ENCODE measurements at regions not wholly inside any gene's neighbourhood (a gene's known extent, or its start where the extent isn't known, plus 50 kb on each side); places are given as distances from the start of the nearest gene placed in this dataset.
A peak's percentile ranks its signal among the peaks of the same experiment; 100 is the strongest.
"Not testable (repeated sequence)": the region's sequence is repeated elsewhere in the genome, so short reads cannot be mapped to it uniquely, and the experiment has no call there.

DNA sequence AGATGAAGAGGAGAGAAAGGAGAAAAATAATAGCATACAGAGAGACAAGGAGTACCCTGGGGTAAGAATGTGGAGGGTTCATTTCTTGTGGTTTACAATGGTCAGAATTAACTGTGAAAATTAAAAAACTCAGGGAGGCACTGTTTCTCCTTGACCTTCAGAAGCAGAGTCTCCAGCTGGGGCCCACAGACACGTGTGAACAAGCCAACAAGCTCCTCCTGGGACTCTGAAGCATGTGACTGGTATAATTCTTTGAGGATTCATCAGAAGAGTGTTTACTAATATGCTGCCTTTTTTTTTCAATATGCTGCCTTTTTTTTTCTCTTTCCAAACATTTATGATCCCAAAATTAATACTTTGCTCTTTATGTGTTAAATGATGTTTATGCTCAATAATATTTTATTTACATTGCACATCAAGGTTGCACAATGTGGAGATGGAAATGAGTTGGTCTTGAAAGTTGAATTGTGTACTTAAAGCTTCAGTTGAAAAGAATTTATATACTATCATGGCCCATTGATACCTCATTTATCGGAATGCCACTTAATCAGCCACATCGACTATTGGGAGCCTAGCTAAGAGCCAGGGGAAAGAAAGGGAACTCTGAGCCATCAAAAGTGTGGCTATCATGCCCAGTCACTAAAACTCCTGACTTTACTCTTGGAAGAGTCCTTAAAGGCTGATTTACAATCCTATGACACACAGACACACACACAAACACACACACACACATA is 134.7 kb upstream of the RHOBTB1 start:
- no peak for DNase-seq

DNA sequence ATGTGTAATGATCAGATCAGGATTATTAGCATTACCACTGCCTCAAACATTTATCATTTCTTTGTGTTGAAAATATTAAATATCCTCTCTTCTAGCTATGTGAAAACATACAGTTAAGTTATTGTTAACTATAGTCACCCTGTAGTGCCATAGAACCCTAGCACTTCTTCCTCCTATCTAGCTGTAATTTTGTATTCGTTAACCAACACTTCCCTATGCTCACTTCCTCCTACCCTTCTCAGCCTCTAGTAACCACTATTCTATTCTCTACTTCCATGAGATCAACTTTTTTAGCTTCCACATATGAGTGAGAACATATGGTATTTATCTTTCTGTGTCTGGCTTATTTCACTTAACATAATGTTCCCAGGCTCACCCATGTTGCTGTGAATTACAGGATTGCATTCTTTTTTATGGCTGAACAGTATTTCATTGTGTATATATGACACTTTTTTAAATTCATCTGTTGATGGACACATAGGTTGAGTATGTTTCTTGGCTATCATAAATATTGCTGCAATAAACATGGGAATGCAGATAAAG is 132.7 kb upstream of the RHOBTB1 start:
- DNase-seq: no peak

DNA sequence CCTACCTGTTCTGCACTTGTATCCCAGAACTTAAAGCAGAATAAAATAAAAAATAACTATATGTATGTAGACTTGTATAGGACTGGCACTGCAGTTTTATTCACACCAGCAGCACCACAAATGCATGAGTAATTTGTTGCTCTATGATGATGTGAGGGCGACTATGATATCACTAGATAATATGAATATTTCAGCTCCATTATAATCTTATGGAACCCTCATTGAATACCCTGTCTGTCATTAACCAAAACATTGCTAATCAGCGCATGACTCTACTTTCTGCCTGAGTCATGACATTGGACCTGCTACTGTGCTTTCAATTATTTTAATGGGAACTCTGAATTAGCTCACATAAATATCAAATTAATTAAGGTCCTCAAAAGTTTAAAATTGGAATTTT is 129.4 kb upstream of the RHOBTB1 start:
- DNase-seq: no peak

GRCh38 chr10:61071580-61071979 is 127.6 kb upstream of the RHOBTB1 start:
- no peak for DNase-seq

DNA sequence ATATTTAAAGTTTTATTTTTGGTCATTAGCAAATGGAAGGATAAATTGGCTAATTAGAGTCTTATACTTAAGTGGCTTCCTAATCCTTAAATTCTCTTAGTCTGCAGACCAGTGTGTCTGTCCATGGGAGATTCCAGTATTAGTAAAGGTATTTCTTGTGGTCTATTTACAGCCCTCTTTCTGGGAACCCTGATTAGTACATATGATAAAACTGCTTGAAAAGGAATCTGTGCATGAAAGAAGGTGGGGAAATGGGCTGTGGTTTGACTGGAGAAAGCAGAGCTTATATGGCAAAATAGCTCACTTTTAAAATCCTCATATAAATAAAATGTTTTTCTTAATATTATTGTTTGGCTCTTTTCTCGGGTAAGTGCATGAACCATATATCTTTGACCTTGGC is 124.5 kb upstream of the RHOBTB1 start:
- no peak for DNase-seq

DNA sequence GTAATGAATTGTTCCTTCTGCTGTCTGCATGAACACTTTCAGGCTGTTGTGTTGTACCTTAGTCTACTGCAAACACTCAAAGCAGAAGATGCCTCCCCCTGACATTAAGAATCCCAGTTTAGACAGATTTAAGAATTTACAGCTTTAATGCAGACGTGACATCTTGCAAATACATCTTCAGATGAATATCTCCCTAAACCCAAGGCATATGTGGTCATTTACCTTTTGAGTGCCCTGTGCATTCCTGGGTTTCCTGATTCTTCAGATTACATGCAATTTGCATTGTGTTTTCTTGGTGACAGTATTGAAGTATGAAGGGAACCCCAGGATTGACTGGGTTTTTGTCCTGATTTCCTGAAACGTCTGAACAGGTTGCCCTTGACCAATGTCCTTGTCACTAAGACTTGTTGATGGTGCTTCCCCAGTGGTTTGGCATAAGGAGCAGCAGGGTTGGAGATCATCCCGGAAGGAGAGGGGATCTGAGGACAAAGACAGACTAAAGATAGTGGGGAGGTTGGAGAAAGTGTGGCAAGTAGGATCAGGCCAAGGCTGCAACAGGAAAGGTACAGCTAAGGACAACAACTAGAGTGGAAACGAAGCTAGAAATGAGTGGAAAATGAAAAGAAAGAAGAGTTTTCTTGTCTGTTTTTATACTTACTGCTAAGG is 123.8 kb upstream of the RHOBTB1 start:
- no peak for DNase-seq

GRCh38 chr10:61066661-61067344 is 122.8 kb upstream of the RHOBTB1 start:
- no peak for DNase-seq

- DNase-seq: no peak
Observed at GRCh38 chr10:61065051-61065450, 121.1 kb upstream of the RHOBTB1 start.

- no peak for DNase-seq
Observed at GRCh38 chr10:61064356-61064755, 120.4 kb upstream of the RHOBTB1 start.

- no peak for DNase-seq
Observed at GRCh38 chr10:61063901-61064300, 119.9 kb upstream of the RHOBTB1 start.

DNA sequence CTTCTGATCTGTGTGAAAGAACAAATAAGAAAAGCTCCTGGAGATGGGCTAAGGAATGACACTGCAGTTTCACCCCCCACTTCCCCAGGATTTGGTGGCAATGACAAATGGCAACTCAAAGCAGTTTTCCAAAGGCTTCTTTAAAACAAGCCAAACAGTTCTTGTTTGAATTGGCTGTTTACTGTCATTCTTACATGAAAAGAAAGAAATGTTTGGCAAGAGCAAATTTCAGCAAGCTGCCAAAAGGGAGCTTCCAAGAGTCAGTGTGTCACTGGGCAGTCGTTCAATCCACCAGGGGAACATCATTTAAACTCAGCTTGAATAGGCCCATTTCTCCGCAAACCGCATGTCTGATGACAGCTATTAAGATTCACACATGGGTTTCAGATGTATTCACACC is 119.0 kb upstream of the RHOBTB1 start:
- DNase-seq: peak; percentile 46

DNA sequence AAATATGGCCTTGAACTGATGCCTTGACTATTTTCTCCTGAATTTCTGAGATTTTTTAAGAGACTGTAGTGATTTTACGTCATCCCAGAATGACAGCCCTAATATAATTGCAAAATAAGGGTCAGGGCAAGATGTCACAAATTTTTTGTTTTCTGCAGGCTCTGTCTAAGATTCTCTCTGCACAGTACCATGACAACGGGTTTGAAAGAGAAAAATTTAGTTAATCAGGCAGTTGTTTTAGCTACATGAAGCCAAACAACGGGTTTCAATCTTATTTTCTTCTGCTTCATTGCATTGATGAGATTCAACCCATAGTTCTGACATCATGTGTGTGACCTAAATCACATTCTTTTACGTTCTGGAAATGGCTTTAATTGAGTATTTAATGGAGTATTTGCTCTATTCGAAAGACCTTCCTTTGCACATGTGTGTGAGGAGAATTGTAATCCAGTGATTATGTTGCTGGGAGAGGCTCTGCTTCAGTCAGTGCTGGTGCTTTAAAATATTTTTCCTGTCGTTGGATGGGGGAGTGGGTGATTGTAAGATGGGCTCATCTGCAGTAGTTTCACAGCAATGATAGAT is 118.0 kb upstream of the RHOBTB1 start:
- DNase-seq: no peak

- no peak for DNase-seq
Observed at GRCh38 chr10:61059636-61060035, 115.7 kb upstream of the RHOBTB1 start.

DNA sequence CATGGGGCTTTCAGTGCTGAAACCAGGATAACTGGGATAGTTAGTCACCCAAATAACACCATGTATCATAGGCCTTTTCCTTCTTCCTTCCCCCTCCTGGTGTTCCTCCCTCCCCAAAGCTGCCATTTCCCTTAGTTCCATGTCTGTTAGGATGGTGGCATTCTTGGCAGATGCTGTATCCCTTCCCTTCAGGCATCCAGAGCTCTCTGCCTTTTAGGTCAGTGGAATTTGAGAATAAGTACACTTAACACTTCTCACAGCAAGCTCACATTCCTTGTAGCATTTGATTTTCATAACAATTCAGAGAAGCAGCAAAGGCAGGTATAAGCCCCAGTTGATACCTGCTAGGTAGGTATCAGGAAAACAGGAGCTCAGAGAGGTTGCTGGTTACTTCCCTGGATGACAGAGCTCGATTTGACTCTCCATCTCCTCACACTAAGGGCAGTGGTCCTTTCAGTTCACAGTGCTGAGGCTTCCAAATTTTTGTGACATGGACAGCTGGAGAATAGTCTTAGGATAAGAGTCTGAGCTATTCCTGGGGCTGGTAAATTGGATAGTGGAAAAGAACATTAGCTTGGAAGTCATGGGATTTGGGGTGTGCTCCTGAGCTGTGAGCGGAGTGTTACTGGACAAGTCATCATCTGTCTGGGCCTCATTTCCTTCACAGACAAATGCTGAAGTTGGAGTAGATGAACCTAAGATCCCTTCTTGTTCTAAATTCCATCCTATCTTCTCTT is 108.7 kb upstream of the RHOBTB1 start:
- DNase-seq: no peak

GRCh38 chr10:61051344-61051743 is 107.4 kb upstream of the RHOBTB1 start:
- no peak for DNase-seq

DNA sequence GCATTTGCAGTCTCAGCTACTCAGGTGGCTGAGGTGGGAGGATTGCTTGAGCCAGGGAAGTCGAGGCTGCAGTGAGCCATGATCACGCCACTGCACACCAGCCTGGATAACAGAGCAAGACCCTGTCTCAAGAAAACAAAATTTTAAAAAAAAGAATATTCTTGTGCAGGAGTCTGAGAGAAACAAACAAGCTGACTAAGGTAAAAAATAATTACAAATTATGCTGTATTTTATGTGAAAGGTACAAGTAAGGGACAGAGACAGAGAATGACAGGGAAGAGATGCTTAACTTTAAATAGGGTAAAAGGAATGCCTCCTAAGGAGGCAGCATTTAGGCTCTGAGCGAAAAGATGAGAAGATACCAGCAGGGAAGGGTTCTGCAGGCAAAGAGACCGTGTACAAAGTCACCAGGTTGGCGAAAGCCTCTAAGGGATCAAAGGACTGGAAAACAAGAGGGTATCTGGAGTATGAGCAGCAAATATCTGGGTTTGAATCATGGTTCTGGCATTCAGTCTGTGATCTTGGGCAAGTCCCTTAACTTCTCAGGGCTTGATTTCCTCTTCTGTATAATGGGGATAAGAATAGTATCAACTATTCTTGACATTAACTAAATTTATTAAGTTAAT is 106.2 kb upstream of the RHOBTB1 start:
- DNase-seq: no peak

DNA sequence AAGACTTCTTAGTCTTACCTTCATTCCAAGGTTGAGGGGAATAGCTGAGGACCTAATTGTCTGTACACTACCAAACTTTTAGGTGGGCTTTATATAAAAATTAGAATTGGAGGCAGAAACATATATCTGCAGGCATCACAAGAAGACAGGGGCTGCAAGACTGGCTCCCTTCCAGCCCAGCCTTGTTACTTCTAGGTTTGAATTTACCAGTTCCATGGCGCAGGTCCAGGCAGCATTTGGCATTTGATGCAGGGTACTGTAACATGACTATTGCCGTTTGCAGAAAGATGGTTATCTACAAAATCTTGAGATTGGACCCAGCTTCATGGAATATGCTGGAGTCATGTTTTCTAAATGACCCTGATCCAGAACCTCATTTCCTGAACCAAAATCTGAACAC is 105.4 kb upstream of the RHOBTB1 start:
- DNase-seq: no peak

DNA sequence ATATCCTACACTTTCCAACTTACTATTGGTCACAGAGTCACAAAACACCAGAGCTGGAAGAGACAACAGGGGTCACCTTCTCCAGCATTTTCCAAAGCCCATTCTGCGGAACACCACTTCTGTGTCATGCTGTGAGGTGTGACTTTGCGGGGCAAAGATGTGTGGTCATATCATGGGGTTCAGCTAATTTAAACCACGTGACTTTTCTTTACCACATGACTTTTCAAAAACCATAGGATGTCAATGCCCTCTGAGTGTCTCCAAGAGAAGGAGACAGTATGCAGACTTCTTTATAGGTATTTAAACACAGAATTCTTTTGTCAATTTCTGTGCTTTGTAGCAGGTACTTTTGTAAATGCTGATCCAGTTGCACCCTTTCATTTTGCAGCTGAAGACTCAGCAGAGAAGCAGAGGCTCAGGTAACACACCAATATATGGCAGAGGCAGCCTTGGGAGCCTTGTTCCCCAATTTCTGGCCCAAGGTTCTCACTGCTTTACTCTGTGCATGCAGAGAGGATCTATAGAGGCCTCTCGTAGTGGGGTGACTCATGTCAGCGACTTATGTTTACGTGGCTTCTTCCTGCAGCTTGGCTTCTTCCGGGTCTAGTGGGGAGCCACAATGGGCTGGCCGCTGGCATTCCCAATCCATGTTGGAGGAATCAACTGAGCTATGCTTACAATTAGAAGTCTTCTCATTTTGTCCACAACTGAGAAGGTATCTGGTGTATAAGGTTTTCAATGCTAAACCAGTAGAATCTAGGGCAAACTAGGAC is 104.0 kb upstream of the RHOBTB1 start:
- no peak for DNase-seq

GRCh38 chr10:61047081-61047480 is 103.1 kb upstream of the RHOBTB1 start:
- no peak for DNase-seq

DNA sequence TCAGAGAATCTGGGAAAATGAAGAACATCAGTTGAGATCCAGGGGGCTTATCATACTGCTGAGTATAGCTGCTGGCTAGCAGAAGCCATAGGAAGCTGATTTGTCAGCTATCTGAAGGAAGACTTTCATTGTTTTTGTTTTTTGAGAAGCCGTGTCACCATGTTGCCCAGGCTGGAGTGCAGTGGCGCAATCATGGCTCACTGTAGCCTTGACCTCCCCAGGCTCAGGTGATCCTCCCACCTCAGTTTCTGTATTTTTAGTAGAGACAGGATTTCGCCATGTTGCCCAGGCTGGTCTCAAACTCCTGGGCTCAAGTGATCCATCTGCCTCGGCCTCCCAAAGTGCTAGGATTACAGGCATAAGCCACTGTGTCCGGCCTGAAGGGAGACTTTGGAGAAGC is 101.5 kb upstream of the RHOBTB1 start:
- not testable (repeated sequence) for DNase-seq

DNA sequence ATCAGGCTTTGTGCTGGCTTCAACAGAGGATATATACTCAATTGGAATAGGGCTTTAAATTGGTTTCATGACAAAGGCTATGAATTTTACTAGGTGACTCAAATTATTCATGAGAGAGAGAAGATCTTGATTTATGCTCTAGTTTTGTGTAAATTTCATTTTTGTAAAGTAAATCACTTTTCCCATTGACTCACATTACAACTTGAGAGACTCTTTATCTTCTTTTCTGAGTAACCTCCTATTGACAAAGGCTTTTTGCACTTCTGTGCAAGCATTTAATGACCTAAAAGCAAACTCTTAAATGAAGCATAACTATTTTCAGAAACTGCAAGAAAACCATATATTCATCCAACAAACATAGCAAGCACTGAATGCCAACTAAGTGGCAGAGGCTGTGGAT is 98.5 kb upstream of the RHOBTB1 start:
- no peak for DNase-seq
